ENCODE measurements at regions not wholly inside any gene's neighbourhood (a gene's known extent, or its start where the extent isn't known, plus 50 kb on each side); places are given as distances from the start of the nearest gene placed in this dataset.
"Not testable (repeated sequence)": the region's sequence is repeated elsewhere in the genome, so short reads cannot be mapped to it uniquely, and the experiment has no call there.

GRCh38 chr18:6541131-6541679 is 126.5 kb upstream of the L3MBTL4 start:
- TF ChIP-seq, protein P1, sequence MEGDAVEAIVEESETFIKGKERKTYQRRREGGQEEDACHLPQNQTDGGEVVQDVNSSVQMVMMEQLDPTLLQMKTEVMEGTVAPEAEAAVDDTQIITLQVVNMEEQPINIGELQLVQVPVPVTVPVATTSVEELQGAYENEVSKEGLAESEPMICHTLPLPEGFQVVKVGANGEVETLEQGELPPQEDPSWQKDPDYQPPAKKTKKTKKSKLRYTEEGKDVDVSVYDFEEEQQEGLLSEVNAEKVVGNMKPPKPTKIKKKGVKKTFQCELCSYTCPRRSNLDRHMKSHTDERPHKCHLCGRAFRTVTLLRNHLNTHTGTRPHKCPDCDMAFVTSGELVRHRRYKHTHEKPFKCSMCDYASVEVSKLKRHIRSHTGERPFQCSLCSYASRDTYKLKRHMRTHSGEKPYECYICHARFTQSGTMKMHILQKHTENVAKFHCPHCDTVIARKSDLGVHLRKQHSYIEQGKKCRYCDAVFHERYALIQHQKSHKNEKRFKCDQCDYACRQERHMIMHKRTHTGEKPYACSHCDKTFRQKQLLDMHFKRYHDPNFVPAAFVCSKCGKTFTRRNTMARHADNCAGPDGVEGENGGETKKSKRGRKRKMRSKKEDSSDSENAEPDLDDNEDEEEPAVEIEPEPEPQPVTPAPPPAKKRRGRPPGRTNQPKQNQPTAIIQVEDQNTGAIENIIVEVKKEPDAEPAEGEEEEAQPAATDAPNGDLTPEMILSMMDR (IDR thresholded peaks at IDR 0.05; ENCODE audit: poor library complexity, severe bottlenecking): peak; percentile 39
- TF ChIP-seq, protein P2, sequence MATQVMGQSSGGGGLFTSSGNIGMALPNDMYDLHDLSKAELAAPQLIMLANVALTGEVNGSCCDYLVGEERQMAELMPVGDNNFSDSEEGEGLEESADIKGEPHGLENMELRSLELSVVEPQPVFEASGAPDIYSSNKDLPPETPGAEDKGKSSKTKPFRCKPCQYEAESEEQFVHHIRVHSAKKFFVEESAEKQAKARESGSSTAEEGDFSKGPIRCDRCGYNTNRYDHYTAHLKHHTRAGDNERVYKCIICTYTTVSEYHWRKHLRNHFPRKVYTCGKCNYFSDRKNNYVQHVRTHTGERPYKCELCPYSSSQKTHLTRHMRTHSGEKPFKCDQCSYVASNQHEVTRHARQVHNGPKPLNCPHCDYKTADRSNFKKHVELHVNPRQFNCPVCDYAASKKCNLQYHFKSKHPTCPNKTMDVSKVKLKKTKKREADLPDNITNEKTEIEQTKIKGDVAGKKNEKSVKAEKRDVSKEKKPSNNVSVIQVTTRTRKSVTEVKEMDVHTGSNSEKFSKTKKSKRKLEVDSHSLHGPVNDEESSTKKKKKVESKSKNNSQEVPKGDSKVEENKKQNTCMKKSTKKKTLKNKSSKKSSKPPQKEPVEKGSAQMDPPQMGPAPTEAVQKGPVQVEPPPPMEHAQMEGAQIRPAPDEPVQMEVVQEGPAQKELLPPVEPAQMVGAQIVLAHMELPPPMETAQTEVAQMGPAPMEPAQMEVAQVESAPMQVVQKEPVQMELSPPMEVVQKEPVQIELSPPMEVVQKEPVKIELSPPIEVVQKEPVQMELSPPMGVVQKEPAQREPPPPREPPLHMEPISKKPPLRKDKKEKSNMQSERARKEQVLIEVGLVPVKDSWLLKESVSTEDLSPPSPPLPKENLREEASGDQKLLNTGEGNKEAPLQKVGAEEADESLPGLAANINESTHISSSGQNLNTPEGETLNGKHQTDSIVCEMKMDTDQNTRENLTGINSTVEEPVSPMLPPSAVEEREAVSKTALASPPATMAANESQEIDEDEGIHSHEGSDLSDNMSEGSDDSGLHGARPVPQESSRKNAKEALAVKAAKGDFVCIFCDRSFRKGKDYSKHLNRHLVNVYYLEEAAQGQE (IDR thresholded peaks at IDR 0.05; ENCODE audit: borderline replicate concordance): not testable (repeated sequence)
- TF ChIP-seq EP300 (conservative IDR thresholded peaks at IDR 0.05; ENCODE audit: poor library complexity, severe bottlenecking); TAF1 (IDR thresholded peaks at IDR 0.05; ENCODE audit: low read depth); POLR2AphosphoS5 (IDR thresholded peaks at IDR 0.05): not testable (repeated sequence)

Data from neural cell (in vitro differentiated cells).